Fibroblast of skin of right biceps (primary cell): ENCODE measurements at regions not wholly inside any gene's neighbourhood (a gene's known extent, or its start where the extent isn't known, plus 50 kb on each side); places are given as distances from the start of the nearest gene placed in this dataset.
A peak's percentile ranks its signal among the peaks of the same experiment; 100 is the strongest.

Experiments used
- DNase-seq: peaks from one replicate; pipeline ENCODE4 v3.0.0-alpha.2; 2013

GRCh38 chr14:83269583-83269982 is 1735.9 kb upstream of the SEL1L start:
- DNase-seq: no peak

DNA sequence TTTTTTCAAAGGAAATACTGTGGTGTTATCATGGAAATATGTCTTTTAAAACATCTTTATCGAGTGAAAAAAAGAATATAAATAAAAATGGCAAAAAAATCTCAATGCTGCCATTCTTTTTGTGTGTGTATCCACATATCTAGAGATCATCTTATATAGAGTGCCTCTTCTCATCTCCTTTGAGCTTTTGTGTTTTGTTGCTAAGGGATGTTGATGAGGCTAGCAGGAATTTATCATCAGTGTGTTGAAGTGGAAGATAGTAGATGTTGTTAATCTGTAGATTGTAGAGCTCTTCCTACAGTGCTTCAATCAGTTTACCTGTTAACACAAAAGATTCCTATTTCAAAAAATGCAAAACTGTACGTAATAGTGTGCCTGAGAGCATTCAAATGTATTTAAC is 1738.0 kb upstream of the SEL1L start:
- no peak for DNase-seq

GRCh38 chr14:83280719-83281118 is 1747.1 kb upstream of the SEL1L start:
- no peak for DNase-seq

- no peak for DNase-seq
Observed at GRCh38 chr14:83282706-83283105, 1749.1 kb upstream of the SEL1L start.

- DNase-seq: no peak
Observed at GRCh38 chr14:83287300-83287699, 1753.6 kb upstream of the SEL1L start.

- DNase-seq: no peak
Observed at GRCh38 chr14:83289390-83289789, 1755.7 kb upstream of the SEL1L start.

DNA sequence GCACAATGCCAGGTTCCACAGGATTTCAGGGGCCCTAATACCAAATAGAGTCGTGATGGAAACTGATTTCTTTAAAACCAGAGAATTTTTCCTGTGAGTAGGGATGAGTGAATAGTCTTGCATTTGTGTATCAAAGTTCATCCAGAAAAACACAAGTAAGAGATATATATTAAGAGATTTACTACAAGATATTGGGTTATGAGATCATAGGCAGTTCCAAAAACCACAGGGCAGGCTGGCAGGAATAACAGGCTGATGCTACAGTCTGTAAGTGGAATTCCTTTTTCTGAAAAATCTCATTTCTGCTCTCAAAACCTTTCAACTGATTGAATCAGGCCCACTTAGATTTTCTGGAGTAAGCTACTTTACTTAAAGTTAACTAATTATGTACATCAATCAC is 1756.2 kb upstream of the SEL1L start:
- peak; percentile 43 for DNase-seq

GRCh38 chr14:83290447-83290846 is 1756.8 kb upstream of the SEL1L start:
- DNase-seq: no peak

DNA sequence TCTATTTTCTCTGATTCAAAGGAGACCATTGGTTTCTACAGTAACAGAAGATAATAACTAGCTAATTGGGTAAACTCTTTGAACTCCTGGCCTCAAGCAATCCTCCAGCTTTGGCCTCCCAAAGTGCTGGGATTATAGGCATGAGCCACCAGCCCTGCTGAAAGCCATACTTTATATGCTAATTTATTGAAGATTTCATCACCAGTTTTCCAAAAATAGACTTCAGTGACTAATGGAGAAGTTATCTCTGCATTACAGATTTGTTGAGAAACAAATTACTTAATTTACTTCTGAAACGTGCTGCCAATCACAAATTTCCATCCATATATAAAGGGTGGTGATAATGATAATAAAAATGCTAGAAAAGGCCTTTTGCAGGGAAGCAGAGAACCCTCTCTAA is 1758.1 kb upstream of the SEL1L start:
- peak; percentile 59 for DNase-seq

DNA sequence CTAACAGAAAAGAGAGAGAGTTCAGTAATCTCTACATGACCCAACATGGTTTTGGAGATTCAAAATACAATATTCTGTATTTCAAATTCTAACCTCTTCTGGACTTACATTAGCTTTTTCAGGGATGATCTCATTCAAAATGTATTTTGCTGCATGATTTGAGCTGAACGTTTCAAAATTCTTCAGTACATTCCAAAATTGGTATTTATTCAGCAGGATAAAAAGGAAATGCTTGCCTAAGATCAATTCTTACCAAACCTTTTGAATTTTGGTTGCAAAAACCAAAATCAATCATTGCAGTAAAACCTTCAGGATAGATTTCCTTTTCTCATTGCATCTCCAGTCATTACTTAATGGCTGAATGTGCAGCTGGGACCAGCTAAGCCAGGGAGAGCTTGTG is 1761.3 kb upstream of the SEL1L start:
- DNase-seq: peak; percentile 72

- no peak for DNase-seq
Observed at GRCh38 chr14:83297361-83297760, 1763.7 kb upstream of the SEL1L start.

DNA sequence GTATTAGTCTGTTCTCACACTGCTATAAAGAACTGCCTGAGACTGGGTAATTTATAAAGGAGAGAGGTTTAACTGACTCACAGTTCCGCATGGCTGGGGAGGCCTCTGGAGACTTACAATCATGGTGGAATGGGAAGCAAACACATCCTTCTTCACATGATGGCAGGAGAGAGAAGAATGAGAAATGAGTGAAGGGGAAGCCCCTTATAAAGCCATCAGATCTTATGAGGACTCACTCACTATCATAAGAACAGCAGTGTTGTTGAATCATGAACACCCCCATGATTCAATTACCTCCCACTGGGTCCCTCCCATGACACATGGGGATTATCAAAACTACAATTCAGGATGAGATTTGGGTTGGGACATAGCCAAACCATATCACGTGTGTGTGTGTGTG is 1764.4 kb upstream of the SEL1L start:
- DNase-seq: peak; percentile 42

- peak; percentile 46 for DNase-seq
Observed at GRCh38 chr14:83300476-83301064, 1766.9 kb upstream of the SEL1L start.

GRCh38 chr14:83301791-83302190 is 1768.1 kb upstream of the SEL1L start:
- DNase-seq: no peak

DNA sequence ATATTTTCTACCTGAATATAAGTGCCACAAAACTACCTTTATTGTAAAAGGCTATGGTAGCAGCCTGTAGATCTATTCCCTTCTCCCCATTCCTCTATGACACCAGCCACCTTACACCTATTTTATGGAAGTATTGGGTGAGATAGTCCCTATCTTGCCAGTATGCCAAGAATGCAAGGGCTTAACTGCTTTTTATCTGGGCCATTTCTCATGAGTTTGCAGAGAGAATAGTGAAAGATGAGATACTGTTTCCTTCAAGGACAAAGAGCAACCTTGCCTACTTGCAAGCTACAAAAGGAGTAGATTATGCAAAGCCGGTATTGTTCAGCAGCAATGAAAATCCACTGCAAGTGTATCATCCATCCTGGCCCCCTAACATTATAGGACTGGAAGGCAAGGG is 1775.6 kb upstream of the SEL1L start:
- DNase-seq: no peak

- no peak for DNase-seq
Observed at GRCh38 chr14:83309833-83310232, 1776.2 kb upstream of the SEL1L start.

GRCh38 chr14:83312511-83312910 is 1778.9 kb upstream of the SEL1L start:
- peak; percentile 53 for DNase-seq

DNA sequence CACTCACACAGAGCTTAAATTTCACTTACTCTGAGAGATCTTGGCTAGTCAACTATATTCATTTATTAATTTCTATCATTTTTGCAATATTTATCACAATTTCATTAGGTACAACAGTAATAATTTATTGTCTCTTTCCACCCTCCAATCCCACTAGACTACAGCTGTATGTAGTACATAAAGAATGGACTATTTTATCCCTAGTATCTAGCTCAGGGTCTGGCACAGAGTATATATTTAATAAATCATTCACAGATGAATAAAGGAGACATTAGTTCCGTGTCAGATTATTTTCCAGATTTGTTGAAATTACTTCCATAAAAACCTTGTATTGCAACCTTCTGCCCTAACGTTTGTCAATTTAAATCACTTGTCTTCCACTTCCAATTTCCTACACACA is 1781.1 kb upstream of the SEL1L start:
- DNase-seq: no peak

DNA sequence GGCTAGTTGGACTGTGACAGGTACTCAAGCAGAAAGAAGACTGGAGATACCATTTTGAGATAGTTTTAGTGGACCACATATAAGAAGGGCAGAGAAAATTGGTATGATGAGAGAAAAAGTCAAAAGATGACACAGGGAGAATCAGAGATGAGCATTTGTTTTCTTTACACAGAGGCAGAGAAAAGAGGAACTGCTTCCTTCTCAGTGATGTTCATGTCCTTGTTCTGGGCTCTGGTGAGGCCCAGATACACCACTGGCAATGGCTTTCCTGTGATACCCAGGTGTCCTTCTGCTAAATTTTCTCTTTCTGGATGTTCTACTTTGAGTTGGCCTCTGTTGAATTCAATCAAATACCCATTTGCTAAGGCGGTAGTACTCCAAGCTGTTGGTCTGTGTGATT is 1782.7 kb upstream of the SEL1L start:
- DNase-seq: no peak

- DNase-seq: no peak
Observed at GRCh38 chr14:83320837-83321236, 1787.2 kb upstream of the SEL1L start.

DNA sequence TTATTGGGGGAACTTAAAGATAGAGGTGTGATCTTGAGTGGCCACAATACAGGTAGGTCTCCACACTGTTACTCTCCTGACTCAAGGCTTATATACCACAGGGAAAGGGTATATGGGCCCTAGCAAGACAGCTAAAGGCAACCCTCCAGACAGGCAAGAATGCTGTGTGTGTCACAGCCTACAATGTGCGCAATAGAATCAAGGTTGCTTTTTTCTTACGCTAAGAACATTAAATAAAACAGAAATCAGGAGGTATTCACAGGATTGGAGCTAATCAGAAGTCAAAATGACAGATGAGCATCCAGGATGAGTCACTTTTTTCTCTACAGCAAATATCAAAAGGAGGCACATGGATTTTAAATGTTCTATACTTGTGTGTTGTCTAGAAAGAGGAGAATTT is 1797.9 kb upstream of the SEL1L start:
- DNase-seq: no peak

GRCh38 chr14:83342590-83342989 is 1808.9 kb upstream of the SEL1L start:
- peak; percentile 24 for DNase-seq

GRCh38 chr14:83347874-83348273 is 1814.2 kb upstream of the SEL1L start:
- peak; percentile 68 for DNase-seq

- no peak for DNase-seq
Observed at GRCh38 chr14:83355609-83356008, 1822.0 kb upstream of the SEL1L start.

GRCh38 chr14:83356080-83356479 is 1822.4 kb upstream of the SEL1L start:
- no peak for DNase-seq

DNA sequence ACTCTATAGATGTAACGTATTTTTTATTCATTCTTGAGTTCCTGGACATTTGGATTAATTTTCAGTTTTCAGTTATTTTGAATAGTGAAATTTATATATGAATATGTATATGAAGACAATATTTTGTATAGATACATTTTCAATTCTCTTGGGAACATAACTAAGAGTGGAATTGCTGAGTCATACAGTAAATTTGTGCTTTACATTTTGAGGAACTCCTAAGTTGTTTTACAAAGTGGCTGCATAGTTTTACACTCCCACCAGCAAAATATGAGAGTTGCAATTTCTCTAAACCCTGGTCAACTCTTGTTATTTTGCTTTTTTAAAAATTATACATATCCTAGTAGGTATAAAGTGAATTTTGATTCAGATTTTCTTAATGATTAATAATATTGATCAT is 1838.6 kb upstream of the SEL1L start:
- peak; percentile 21 for DNase-seq
